ENCODE measurements at regions not wholly inside any gene's neighbourhood (a gene's known extent, or its start where the extent isn't known, plus 50 kb on each side); places are given as distances from the start of the nearest gene placed in this dataset.

- DNase-seq (ENCODE audit: extremely low read depth, low read depth) = no peak
- no peak for TF ChIP-seq CTCF (IDR thresholded peaks at IDR 0.05; ENCODE audit: low read depth, low read length)
Measured at GRCh38 chr11:109247071-109247470, 174.9 kb upstream of the C11orf87 start.

GRCh38 chr11:109249597-109249996 is 172.4 kb upstream of the C11orf87 start:
- no peak for TF ChIP-seq CTCF (IDR thresholded peaks at IDR 0.05; ENCODE audit: low read depth, low read length)
- no peak for DNase-seq (ENCODE audit: extremely low read depth, low read depth)

GRCh38 chr11:109251230-109251629 is 170.8 kb upstream of the C11orf87 start:
- no peak for DNase-seq (ENCODE audit: extremely low read depth, low read depth)
- TF ChIP-seq CTCF (IDR thresholded peaks at IDR 0.05; ENCODE audit: low read depth, low read length) = no peak

GRCh38 chr11:109264128-109264527 is 157.9 kb upstream of the C11orf87 start:
- DNase-seq (ENCODE audit: extremely low read depth, low read depth) = no peak
- TF ChIP-seq CTCF (IDR thresholded peaks at IDR 0.05; ENCODE audit: low read depth, low read length) = no peak

- DNase-seq (ENCODE audit: extremely low read depth, low read depth) = no peak
- no peak for TF ChIP-seq CTCF (IDR thresholded peaks at IDR 0.05; ENCODE audit: low read depth, low read length)
Measured at GRCh38 chr11:109267293-109268095, 154.5 kb upstream of the C11orf87 start.

GRCh38 chr11:109275931-109276330 is 146.1 kb upstream of the C11orf87 start:
- DNase-seq (ENCODE audit: extremely low read depth, low read depth) = no peak
- TF ChIP-seq CTCF (IDR thresholded peaks at IDR 0.05; ENCODE audit: low read depth, low read length) = no peak

GRCh38 chr11:109285465-109285864 is 136.5 kb upstream of the C11orf87 start:
- no peak for DNase-seq (ENCODE audit: extremely low read depth, low read depth)

More at GRCh38 chr11:109285465-109285864, 136.5 kb upstream of the C11orf87 start:
- no peak for TF ChIP-seq CTCF (IDR thresholded peaks at IDR 0.05; ENCODE audit: low read depth, low read length)
